ENCODE measurements at regions not wholly inside any gene's neighbourhood (a gene's known extent, or its start where the extent isn't known, plus 50 kb on each side); places are given as distances from the start of the nearest gene placed in this dataset.
"Not testable (repeated sequence)": the region's sequence is repeated elsewhere in the genome, so short reads cannot be mapped to it uniquely, and the experiment has no call there.

GRCh38 chr12:11978726-11979384 lies 91.9 kb upstream of the BCL2L14 start:
- DNase-seq (ENCODE audit: low read depth in 1 of 2, low spot score in 1 of 2): no peak

- no peak for DNase-seq (ENCODE audit: low read depth in 1 of 2, low spot score in 1 of 2)
Measured at GRCh38 chr12:11980115-11980514, 90.6 kb upstream of the BCL2L14 start.

- DNase-seq (ENCODE audit: low read depth in 1 of 2, low spot score in 1 of 2): peak; percentile 36 to 60
Measured at GRCh38 chr12:11981121-11981733, 89.5 kb upstream of the BCL2L14 start.

- no peak for DNase-seq (ENCODE audit: low read depth in 1 of 2, low spot score in 1 of 2)
Measured at GRCh38 chr12:11984417-11984816, 86.3 kb upstream of the BCL2L14 start.

GRCh38 chr12:11986165-11986564 lies 84.6 kb upstream of the BCL2L14 start:
- no peak for DNase-seq (ENCODE audit: low read depth in 1 of 2, low spot score in 1 of 2)

- no peak for DNase-seq (ENCODE audit: low read depth in 1 of 2, low spot score in 1 of 2)
Measured at GRCh38 chr12:11987901-11988300, 82.8 kb upstream of the BCL2L14 start.

GRCh38 chr12:11991604-11992003 lies 79.1 kb upstream of the BCL2L14 start:
- DNase-seq (ENCODE audit: low read depth in 1 of 2, low spot score in 1 of 2): no peak

GRCh38 chr12:11992515-11992914 lies 78.2 kb upstream of the BCL2L14 start:
- no peak for DNase-seq (ENCODE audit: low read depth in 1 of 2, low spot score in 1 of 2)

- DNase-seq (ENCODE audit: low read depth in 1 of 2, low spot score in 1 of 2): not testable (repeated sequence)
Measured at GRCh38 chr12:11998307-11998943, 72.3 kb upstream of the BCL2L14 start.

GRCh38 chr12:11998944-11999315 lies 71.8 kb upstream of the BCL2L14 start:
- DNase-seq (ENCODE audit: low read depth in 1 of 2, low spot score in 1 of 2): no peak

GRCh38 chr12:12003609-12004008 lies 67.1 kb upstream of the BCL2L14 start:
- DNase-seq (ENCODE audit: low read depth in 1 of 2, low spot score in 1 of 2): no peak

- no peak for DNase-seq (ENCODE audit: low read depth in 1 of 2, low spot score in 1 of 2)
Measured at GRCh38 chr12:12004524-12004923, 66.2 kb upstream of the BCL2L14 start.

GRCh38 chr12:12007001-12007712 lies 63.6 kb upstream of the BCL2L14 start:
- DNase-seq (ENCODE audit: low read depth in 1 of 2, low spot score in 1 of 2): peak; percentile 50 to 77

GRCh38 chr12:12007713-12008231 lies 63.0 kb upstream of the BCL2L14 start:
- DNase-seq (ENCODE audit: low read depth in 1 of 2, low spot score in 1 of 2): no peak

- peak in 1 of 2 donors; percentile 40 for DNase-seq (ENCODE audit: low read depth in 1 of 2, low spot score in 1 of 2)
Measured at GRCh38 chr12:12008232-12008850, 62.4 kb upstream of the BCL2L14 start.

GRCh38 chr12:12008931-12009611 lies 61.7 kb upstream of the BCL2L14 start:
- DNase-seq (ENCODE audit: low read depth in 1 of 2, low spot score in 1 of 2): peak in 1 of 2 donors; percentile 30

GRCh38 chr12:12009749-12010276 lies 60.9 kb upstream of the BCL2L14 start:
- peak in 1 of 2 donors; percentile 21 for DNase-seq (ENCODE audit: low read depth in 1 of 2, low spot score in 1 of 2)

GRCh38 chr12:12010277-12011039 lies 60.3 kb upstream of the BCL2L14 start:
- DNase-seq (ENCODE audit: low read depth in 1 of 2, low spot score in 1 of 2): peak; percentile 56 to 72

- no peak for DNase-seq (ENCODE audit: low read depth in 1 of 2, low spot score in 1 of 2)
Measured at GRCh38 chr12:12011880-12012260, 58.9 kb upstream of the BCL2L14 start.

All from activated CD4-positive, alpha-beta T cell treated with anti-CD3 and anti-CD28 coated beads, Interleukin-2, amount 50 U/mL, for 24 hours (primary cell).